ENCODE measurements at regions not wholly inside any gene's neighbourhood (a gene's known extent, or its start where the extent isn't known, plus 50 kb on each side); places are given as distances from the start of the nearest gene placed in this dataset.

DNA sequence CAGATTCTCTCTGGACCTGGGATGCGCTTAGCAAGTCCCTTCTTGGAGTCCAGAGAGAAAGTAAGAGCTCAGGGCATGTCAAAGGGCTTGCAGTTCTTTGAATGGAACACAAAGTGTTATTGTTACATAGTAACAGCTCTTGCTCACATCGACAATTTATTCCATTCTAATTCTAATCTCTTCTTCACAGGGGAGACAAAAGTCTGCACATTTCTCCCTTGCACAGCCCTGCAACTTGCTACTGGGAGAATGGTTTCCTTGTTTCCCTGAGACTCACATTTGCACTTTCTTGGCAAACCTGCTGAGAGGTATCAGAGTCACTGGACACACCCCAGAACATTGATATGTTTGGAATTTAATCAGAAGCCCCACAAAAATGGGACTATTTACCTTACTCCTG is 209.9 kb upstream of the IGF1 start:
- H3K4me3 Mint-ChIP-seq: peak overlapping the region; percentile 61
- TF ChIP-seq, protein P1, sequence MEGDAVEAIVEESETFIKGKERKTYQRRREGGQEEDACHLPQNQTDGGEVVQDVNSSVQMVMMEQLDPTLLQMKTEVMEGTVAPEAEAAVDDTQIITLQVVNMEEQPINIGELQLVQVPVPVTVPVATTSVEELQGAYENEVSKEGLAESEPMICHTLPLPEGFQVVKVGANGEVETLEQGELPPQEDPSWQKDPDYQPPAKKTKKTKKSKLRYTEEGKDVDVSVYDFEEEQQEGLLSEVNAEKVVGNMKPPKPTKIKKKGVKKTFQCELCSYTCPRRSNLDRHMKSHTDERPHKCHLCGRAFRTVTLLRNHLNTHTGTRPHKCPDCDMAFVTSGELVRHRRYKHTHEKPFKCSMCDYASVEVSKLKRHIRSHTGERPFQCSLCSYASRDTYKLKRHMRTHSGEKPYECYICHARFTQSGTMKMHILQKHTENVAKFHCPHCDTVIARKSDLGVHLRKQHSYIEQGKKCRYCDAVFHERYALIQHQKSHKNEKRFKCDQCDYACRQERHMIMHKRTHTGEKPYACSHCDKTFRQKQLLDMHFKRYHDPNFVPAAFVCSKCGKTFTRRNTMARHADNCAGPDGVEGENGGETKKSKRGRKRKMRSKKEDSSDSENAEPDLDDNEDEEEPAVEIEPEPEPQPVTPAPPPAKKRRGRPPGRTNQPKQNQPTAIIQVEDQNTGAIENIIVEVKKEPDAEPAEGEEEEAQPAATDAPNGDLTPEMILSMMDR (conservative IDR thresholded peaks at IDR 0.05): no peak
- no peak for DNase-seq (ENCODE audit: low read depth, low spot score)
- H3K27ac Mint-ChIP-seq (ENCODE audit: unreplicated experiment): no peak overlapping the region
- H3K4me1 Mint-ChIP-seq: peaks cover 42% of the 10 kb centered on the region
- H3K36me3 Mint-ChIP-seq (ENCODE audit: low read depth): no peaks in the 10 kb centered on the region
- H3K27me3 Mint-ChIP-seq (ENCODE audit: low read depth): peaks cover 3% of the 10 kb centered on the region
- H3K9me3 Mint-ChIP-seq: no peaks in the 10 kb centered on the region

DNA sequence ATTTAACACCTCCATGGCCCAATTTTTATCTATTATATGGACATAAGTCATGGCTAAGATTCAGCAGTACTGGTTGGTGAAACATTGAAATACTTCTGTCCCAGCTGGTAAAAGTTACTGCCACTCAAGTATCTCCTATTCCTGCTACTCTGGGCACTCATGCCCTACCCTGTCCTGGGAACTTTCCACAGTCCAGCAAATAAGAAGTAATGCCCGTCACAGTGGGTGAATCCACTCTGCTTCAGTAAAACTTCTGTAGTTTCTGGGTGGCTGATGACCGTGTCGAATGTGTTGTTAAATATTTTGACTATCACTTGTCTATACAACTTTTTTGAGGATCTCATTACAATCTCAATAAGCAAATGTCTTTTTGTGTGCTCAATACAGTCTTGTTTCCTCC is 209.3 kb upstream of the IGF1 start:
- H3K9me3 Mint-ChIP-seq: no peaks in the 10 kb centered on the region
- H3K27me3 Mint-ChIP-seq (ENCODE audit: low read depth): peaks cover 3% of the 10 kb centered on the region
- no peaks in the 10 kb centered on the region for H3K36me3 Mint-ChIP-seq (ENCODE audit: low read depth)
- TF ChIP-seq, protein P1 (conservative IDR thresholded peaks at IDR 0.05): no peak
- peak overlapping the region; percentile 91 for H3K27ac Mint-ChIP-seq (ENCODE audit: unreplicated experiment)
- no peak for DNase-seq (ENCODE audit: low read depth, low spot score)
- H3K4me1 Mint-ChIP-seq: peaks cover 42% of the 10 kb centered on the region
- H3K4me3 Mint-ChIP-seq: no peak overlapping the region

DNA sequence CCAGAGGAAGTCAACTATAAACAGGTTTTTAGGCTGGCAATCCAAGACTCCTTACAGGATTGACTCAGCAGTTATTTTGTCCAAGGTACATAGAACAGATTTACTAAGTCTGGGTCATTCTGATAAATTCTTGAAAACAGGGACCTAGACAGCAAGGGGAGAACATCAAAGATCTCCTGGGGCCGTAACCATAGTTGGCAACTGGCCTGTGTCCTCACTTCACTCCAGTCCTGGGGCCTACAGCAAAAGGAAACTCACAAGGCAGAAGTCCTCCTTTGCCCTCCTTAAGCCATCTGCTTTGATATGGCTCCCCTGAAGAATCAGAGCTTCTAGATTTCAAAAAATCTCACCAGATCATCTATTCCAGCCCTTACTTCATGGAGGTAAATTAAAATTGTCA is 207.2 kb upstream of the IGF1 start:
- Mint-ChIP-seq H3K36me3 (ENCODE audit: low read depth) (no peaks in the 10 kb centered on the region), H3K4me1 (peaks cover 42% of the 10 kb centered on the region), H3K9me3 (no peaks in the 10 kb centered on the region), H3K27ac (ENCODE audit: unreplicated experiment) (no peak overlapping the region), H3K27me3 (ENCODE audit: low read depth) (peaks cover 3% of the 10 kb centered on the region), H3K4me3 (no peak overlapping the region)
- DNase-seq (ENCODE audit: low read depth, low spot score): no peak
- TF ChIP-seq, protein P1 (conservative IDR thresholded peaks at IDR 0.05): no peak

DNA sequence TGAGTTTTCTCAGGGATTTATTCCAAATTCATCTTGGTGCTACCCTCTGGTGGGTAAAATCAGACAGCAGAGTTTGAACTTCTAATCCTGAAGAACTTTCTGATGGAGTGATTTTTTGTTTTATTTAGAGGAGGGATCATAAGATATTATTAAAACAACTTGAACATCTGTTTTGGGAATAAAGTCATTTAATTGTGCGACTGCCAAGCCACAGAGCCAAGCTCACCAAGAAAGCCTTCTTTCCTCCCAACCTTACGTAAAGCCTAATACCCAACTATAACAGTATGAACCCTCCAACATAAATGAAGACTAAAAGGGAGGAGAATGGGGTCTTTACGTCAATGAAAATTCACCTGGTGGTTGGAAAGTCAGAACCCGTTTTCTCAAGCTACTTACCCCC is 205.5 kb upstream of the IGF1 start:
- no peak overlapping the region for H3K4me3 Mint-ChIP-seq
- H3K4me1 Mint-ChIP-seq: peaks cover 27% of the 10 kb centered on the region
- H3K36me3 Mint-ChIP-seq (ENCODE audit: low read depth): no peaks in the 10 kb centered on the region
- TF ChIP-seq, protein P1 (conservative IDR thresholded peaks at IDR 0.05): no peak
- H3K9me3 Mint-ChIP-seq: no peaks in the 10 kb centered on the region
- no peaks in the 10 kb centered on the region for H3K27me3 Mint-ChIP-seq (ENCODE audit: low read depth)
- no peak overlapping the region for H3K27ac Mint-ChIP-seq (ENCODE audit: unreplicated experiment)
- DNase-seq (ENCODE audit: low read depth, low spot score): no peak

DNA sequence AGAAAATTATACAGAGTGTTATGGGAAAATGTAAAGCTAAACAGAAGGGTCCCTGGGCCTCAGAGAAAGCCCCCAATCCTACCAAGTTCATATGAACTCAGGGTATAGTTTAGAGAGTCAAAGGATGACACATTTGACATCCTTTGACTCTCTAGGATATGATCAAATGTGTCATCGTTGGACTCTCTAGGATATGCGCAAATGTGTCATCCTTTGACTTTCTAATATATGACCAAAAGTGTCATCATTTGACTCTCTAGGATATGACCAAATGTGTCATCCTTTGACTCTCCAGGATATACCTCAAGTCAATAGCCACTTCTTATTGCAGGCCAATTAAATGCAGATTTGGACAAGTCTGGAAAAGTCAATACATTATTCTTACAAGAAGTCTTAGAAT is 204.8 kb upstream of the IGF1 start:
- DNase-seq (ENCODE audit: low read depth, low spot score): no peak
- no peaks in the 10 kb centered on the region for H3K36me3 Mint-ChIP-seq (ENCODE audit: low read depth)
- H3K27ac Mint-ChIP-seq (ENCODE audit: unreplicated experiment): no peak overlapping the region
- H3K9me3 Mint-ChIP-seq: no peaks in the 10 kb centered on the region
- no peak overlapping the region for H3K4me3 Mint-ChIP-seq
- H3K4me1 Mint-ChIP-seq: peaks cover 20% of the 10 kb centered on the region
- TF ChIP-seq, protein P1 (conservative IDR thresholded peaks at IDR 0.05): no peak
- no peaks in the 10 kb centered on the region for H3K27me3 Mint-ChIP-seq (ENCODE audit: low read depth)

Data from neural crest cell (in vitro differentiated cells).